CD14-positive monocyte (primary cell): ENCODE measurements at regions not wholly inside any gene's neighbourhood (a gene's known extent, or its start where the extent isn't known, plus 50 kb on each side); places are given as distances from the start of the nearest gene placed in this dataset.

Experiments used
- DNase-seq, 3 donors: peaks; one replicate each; pipeline ENCODE4 v3.0.0-alpha.2; 2011 to 2022
- H2AFZ ChIP-seq: 2 replicates; pipeline ENCODE4 v1.6.0; 2012; ENCODE audit warnings: mild to moderate bottlenecking, low read depth, low read length, inconsistent platforms; ENCODE audit not compliant: insufficient read depth, poor library complexity, severe bottlenecking
- H3K27ac ChIP-seq, 2 donors: 1 replicate in 1 of 2; 2 replicates in 1 of 2; pipeline ENCODE4 v1.5.1; 2012 to 2013; ENCODE audit warnings: low read length in 2 of 2, control low read depth in 1 of 2, inconsistent platforms in 1 of 2, low read depth in 1 of 2, mild to moderate bottlenecking in 1 of 2
- H3K27me3 ChIP-seq, 2 donors: one replicate each; pipeline versions ENCODE4 v1.6.0 to v1.6.1; 2011 to 2013; ENCODE audit warnings: low read length in 2 of 2; ENCODE audit not compliant: control insufficient read depth in 2 of 2, insufficient read depth in 2 of 2
- H3K36me3 ChIP-seq, 2 donors: replicated peaks in 1 of 2; 1 replicate in 1 of 2; 2 replicates in 1 of 2; pipeline versions ENCODE4 v1.5.1 to v1.6.1; 2012 to 2013; ENCODE audit warnings: low read length in 2 of 2, control low read depth in 1 of 2, inconsistent platforms in 1 of 2, mild to moderate bottlenecking in 1 of 2; ENCODE audit not compliant: insufficient read depth in 2 of 2, control insufficient read depth in 1 of 2
- H3K4me1 ChIP-seq, 2 donors: 1 replicate in 1 of 2; 2 replicates in 1 of 2; pipeline versions ENCODE4 v1.5.1 to v1.6.1; 2012 to 2013; ENCODE audit warnings: low read length in 2 of 2, control low read depth in 1 of 2, inconsistent platforms in 1 of 2, mild to moderate bottlenecking in 1 of 2, moderate library complexity in 1 of 2; ENCODE audit not compliant: insufficient read depth in 2 of 2, control insufficient read depth in 1 of 2
- H3K4me2 ChIP-seq: replicated peaks from 2 replicates; pipeline ENCODE3; 2012; ENCODE audit warnings: low read length, moderate library complexity, mild to moderate bottlenecking; ENCODE audit not compliant: poor library complexity, severe bottlenecking; ENCODE audit errors: extremely low read depth
- H3K4me3 ChIP-seq, 3 experiments: fragments of 200-600 bp in 1 of 3; sonication (generic) in 1 of 3; replicated peaks in 1 of 3; 1 replicate in 2 of 3; 2 replicates in 1 of 3; pipeline ENCODE4 v1.5.1; 2011 to 2013; ENCODE audit warnings: low read length in 3 of 3, mild to moderate bottlenecking in 3 of 3, control low read depth in 2 of 3, low read depth in 2 of 3, inconsistent platforms in 1 of 3, moderate library complexity in 1 of 3
- H3K79me2 ChIP-seq: 2 replicates; pipeline ENCODE4 v1.6.0; 2012; ENCODE audit warnings: mild to moderate bottlenecking, control low read depth, inconsistent platforms, low read length, moderate library complexity; ENCODE audit not compliant: insufficient read depth
- H3K9ac ChIP-seq: 2 replicates; pipeline ENCODE4 v1.6.0; 2017; ENCODE audit warnings: low read length, mild to moderate bottlenecking; ENCODE audit not compliant: insufficient read depth, poor library complexity, severe bottlenecking
- H3K9me3 ChIP-seq, 2 donors: replicated peaks in 1 of 2; 1 replicate in 1 of 2; 2 replicates in 1 of 2; pipeline versions ENCODE4 v1.5.1 to v1.6.1; 2012 to 2013; ENCODE audit warnings: low read length in 2 of 2, control low read depth in 1 of 2; ENCODE audit not compliant: control insufficient read depth in 1 of 2, insufficient read depth in 1 of 2
- H4K20me1 ChIP-seq: 2 replicates; pipeline ENCODE4 v1.6.0; 2012; ENCODE audit warnings: mild to moderate bottlenecking, low read length, control low read depth, moderate library complexity; ENCODE audit not compliant: insufficient read depth
- H3K27ac Mint-ChIP-seq, 7 donors: one replicate each; pipeline ENCODE4 v1.8.0; 2020; ENCODE audit warnings: mild to moderate bottlenecking in 7 of 7, mixed read lengths in 7 of 7, moderate library complexity in 6 of 7, inconsistent platforms in 2 of 7
- H3K27me3 Mint-ChIP-seq, 3 donors: one replicate each; pipeline ENCODE4 v1.8.0; 2021 to 2022; ENCODE audit warnings: low read depth in 3 of 3, mild to moderate bottlenecking in 3 of 3, mixed read lengths in 3 of 3, moderate library complexity in 3 of 3, inconsistent platforms in 1 of 3
- H3K36me3 Mint-ChIP-seq, 2 donors: one replicate each; pipeline ENCODE4 v1.8.0; 2020; ENCODE audit warnings: mixed read lengths in 2 of 2, inconsistent platforms in 1 of 2, mild to moderate bottlenecking in 1 of 2
- H3K4me1 Mint-ChIP-seq: one replicate; pipeline ENCODE4 v1.8.0; 2020; ENCODE audit warnings: mild to moderate bottlenecking, mixed read lengths
- H3K4me3 Mint-ChIP-seq, 2 donors: one replicate each; pipeline ENCODE4 v1.8.0; 2020; ENCODE audit warnings: mild to moderate bottlenecking in 2 of 2, mixed read lengths in 2 of 2, moderate library complexity in 1 of 2
- H3K9me3 Mint-ChIP-seq, 7 donors: one replicate each; pipeline ENCODE4 v1.8.0; 2020 to 2022; ENCODE audit warnings: mixed read lengths in 7 of 7, mild to moderate bottlenecking in 6 of 7, moderate library complexity in 6 of 7, inconsistent platforms in 2 of 7
- CTCF ChIP-seq: fragments of 200-600 bp; IDR thresholded peaks from one replicate; pipeline ENCODE4 v1.8.0; 2022; ENCODE audit warnings: antibody characterized with exemption, mild to moderate bottlenecking
- WGBS: methylation state at CpG from one replicate; pipeline ENCODE4 v1.1.5; 2013; ENCODE audit warnings: missing lambda C conversion rate; ENCODE audit not compliant: insufficient coverage; 5-methylcytosine and 5-hydroxymethylcytosine counted together
- intact Hi-C, 2 donors: fragments of 100-400 bp; cut with micrococcal nuclease; formaldehyde crosslinking; loops; one replicate each; pipeline versions ENCODE4 v1.15.0 to v1.15.1; 2023

GRCh38 chr2:16257322-16258028, 317.1 kb downstream of the MYCN start:
- TF ChIP-seq CTCF = no peak
- no peaks in the 10 kb centered on the region for H3K36me3 Mint-ChIP-seq
- H3K9me3 Mint-ChIP-seq = peaks cover 0 to 6% (median 0%) of the 10 kb centered on the region in 7 donors
- WGBS = 78% methylated on average over 4 of the region's 6 CpGs
- Histone ChIP-seq H3K4me3 (no peak overlapping the region), H3K9ac (no peak overlapping the region), H3K27ac (no peak overlapping the region), H3K27me3 (peaks cover 3 to 4% of the 10 kb centered on the region in 2 donors), H3K9me3 (no peaks in the 10 kb centered on the region), H3K36me3 (no peaks in the 10 kb centered on the region), H2AFZ (no peak overlapping the region), H3K4me1 (no peaks in the 10 kb centered on the region), H3K79me2 (no peaks in the 10 kb centered on the region), H3K4me2 (no peak overlapping the region), H4K20me1 (no peaks in the 10 kb centered on the region)
- H3K4me3 Mint-ChIP-seq = no peak overlapping the region
- peaks cover 0 to 18% (median 1%) of the 10 kb centered on the region in 3 donors for H3K27me3 Mint-ChIP-seq
- H3K4me1 Mint-ChIP-seq = no peaks in the 10 kb centered on the region
- H3K27ac Mint-ChIP-seq = no peak overlapping the region
- DNase-seq = no peak
- intact Hi-C loops = no loop called here

DNA sequence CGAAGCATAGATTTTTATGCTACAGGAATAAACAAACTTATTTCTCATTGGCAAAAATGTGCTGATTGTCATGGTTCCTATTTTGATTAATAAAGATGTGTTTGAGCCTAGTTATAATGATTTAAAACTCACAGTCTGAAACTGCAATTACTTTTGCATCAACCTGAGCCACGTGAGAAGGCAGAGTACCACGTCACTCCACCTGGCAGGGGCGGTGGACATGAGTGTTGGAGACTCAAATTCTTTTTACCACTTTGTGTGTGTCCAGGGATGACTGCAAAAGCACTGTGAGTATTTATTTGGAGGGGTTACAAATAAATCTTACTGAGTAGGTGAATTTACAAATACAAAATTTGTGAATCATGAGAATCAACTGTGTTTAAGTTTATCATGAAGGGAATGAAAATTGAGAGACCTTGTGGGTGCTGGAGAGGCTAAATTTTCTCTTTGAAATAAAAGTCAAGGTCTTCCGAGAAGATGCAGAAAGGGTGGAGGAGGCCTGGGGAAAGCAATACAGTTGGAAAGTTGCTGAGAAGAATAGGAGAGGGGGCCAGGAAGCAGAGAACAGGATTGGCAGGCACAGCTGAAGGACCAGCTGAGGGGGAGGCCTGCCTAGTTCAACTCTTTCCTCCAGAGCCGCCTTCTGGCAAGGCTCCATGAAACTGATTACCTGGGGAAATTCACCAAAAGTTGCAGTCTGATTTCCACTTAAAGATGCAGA, 316.4 kb downstream of the MYCN start:
- Histone ChIP-seq H3K36me3 (no peaks in the 10 kb centered on the region), H3K4me2 (no peak overlapping the region)
- no peak for DNase-seq

More for the DNA sequence above, 316.4 kb downstream of the MYCN start:
- H4K20me1 ChIP-seq = no peaks in the 10 kb centered on the region
- H3K27ac ChIP-seq = no peak overlapping the region
- H3K79me2 ChIP-seq = no peaks in the 10 kb centered on the region
- no peaks in the 10 kb centered on the region for H3K36me3 Mint-ChIP-seq
- H3K9ac ChIP-seq = no peak overlapping the region
- H3K4me1 ChIP-seq = no peaks in the 10 kb centered on the region
- H3K4me3 ChIP-seq = no peak overlapping the region
- TF ChIP-seq CTCF = no peak
- peaks cover 3 to 4% of the 10 kb centered on the region in 2 donors for H3K27me3 ChIP-seq
- H3K9me3 ChIP-seq = no peaks in the 10 kb centered on the region
- H3K9me3 Mint-ChIP-seq = peaks cover 0 to 6% (median 0%) of the 10 kb centered on the region in 7 donors
- peaks cover 1 to 18% (median 2%) of the 10 kb centered on the region in 3 donors for H3K27me3 Mint-ChIP-seq
- peak overlapping the region in 1 of 7 donors; percentile 45 for H3K27ac Mint-ChIP-seq
- WGBS = 68% methylated on average over 3 of the region's 6 CpGs
- no peaks in the 10 kb centered on the region for H3K4me1 Mint-ChIP-seq
- no peak overlapping the region for H2AFZ ChIP-seq
- intact Hi-C loops = no loop called here
- no peak overlapping the region for H3K4me3 Mint-ChIP-seq
